ENCODE measurements at regions not wholly inside any gene's neighbourhood (a gene's known extent, or its start where the extent isn't known, plus 50 kb on each side); places are given as distances from the start of the nearest gene placed in this dataset.

- no peaks in the 10 kb centered on the region for H3K27me3 ChIP-seq
- H3K27ac ChIP-seq: no peak overlapping the region
- H3K4me3 ChIP-seq: no peak overlapping the region
- TF ChIP-seq POLR2A (IDR thresholded peaks at IDR 0.05): no peak
- TF ChIP-seq EP300 (IDR thresholded peaks at IDR 0.05): no peak
- TF ChIP-seq, protein P1, sequence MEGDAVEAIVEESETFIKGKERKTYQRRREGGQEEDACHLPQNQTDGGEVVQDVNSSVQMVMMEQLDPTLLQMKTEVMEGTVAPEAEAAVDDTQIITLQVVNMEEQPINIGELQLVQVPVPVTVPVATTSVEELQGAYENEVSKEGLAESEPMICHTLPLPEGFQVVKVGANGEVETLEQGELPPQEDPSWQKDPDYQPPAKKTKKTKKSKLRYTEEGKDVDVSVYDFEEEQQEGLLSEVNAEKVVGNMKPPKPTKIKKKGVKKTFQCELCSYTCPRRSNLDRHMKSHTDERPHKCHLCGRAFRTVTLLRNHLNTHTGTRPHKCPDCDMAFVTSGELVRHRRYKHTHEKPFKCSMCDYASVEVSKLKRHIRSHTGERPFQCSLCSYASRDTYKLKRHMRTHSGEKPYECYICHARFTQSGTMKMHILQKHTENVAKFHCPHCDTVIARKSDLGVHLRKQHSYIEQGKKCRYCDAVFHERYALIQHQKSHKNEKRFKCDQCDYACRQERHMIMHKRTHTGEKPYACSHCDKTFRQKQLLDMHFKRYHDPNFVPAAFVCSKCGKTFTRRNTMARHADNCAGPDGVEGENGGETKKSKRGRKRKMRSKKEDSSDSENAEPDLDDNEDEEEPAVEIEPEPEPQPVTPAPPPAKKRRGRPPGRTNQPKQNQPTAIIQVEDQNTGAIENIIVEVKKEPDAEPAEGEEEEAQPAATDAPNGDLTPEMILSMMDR (IDR thresholded peaks at IDR 0.05): no peak
- TF ChIP-seq POLR2AphosphoS5 (IDR thresholded peaks at IDR 0.05): no peak
- DNase-seq (ENCODE audit: low spot score in 2 of 2): no peak
- H3K4me1 ChIP-seq: no peaks in the 10 kb centered on the region
- no peaks in the 10 kb centered on the region for H3K36me3 ChIP-seq
- 49% methylated on average over 4 of the region's 4 CpGs for WGBS
- H3K9me3 ChIP-seq: no peaks in the 10 kb centered on the region
Measured at GRCh38 chr12:13435235-13435933, 238.9 kb downstream of the EMP1 start.

DNA sequence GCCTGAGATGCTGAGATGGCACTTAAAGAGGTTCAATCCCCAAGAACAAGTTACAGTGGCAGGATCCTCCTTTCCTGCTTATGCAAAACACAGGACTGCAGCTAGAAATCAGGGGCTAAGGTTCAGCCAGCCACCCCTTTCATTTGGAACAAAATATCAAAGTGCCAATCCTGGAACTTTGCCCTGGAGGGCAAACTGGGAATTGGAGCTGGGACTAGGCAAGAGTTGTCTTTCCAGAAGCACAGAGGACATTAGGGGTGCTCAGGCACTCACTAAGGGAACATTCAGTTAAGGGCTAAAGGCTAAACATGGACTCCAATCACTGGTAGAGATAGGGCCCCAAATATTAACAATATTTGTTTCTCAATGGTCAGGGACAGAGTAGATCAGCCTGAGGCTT, 237.2 kb downstream of the EMP1 start:
- H3K36me3 ChIP-seq: no peaks in the 10 kb centered on the region
- no peak overlapping the region for H3K27ac ChIP-seq
- DNase-seq (ENCODE audit: low spot score in 2 of 2): no peak
- TF ChIP-seq EP300 (IDR thresholded peaks at IDR 0.05) (no peak), POLR2AphosphoS5 (IDR thresholded peaks at IDR 0.05) (no peak), POLR2A (IDR thresholded peaks at IDR 0.05) (no peak)
- TF ChIP-seq, protein P1 (IDR thresholded peaks at IDR 0.05): no peak
- no peaks in the 10 kb centered on the region for H3K4me1 ChIP-seq
- H3K4me3 ChIP-seq: no peak overlapping the region
- no peaks in the 10 kb centered on the region for H3K27me3 ChIP-seq
- no peaks in the 10 kb centered on the region for H3K9me3 ChIP-seq

DNA sequence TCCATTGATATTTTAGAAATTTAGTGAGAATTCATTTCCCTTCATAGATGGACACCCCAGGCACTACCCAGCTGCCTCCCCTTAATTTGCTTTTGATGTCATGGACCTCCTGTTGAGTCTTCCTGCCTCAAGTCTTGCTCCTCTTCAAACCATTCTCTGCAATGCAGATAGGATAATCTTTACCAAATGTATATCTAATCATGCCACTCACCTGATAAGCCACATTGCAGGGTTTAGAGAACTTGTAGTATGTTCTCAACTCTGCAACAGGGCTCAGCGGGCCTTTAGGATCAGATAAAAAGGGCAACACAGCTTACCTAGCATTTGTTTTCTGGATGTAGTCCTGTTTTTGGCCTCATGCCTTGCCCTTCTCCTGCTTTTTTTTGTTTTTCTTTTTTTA, 234.5 kb downstream of the EMP1 start:
- TF ChIP-seq POLR2AphosphoS5 (IDR thresholded peaks at IDR 0.05) (no peak), POLR2A (IDR thresholded peaks at IDR 0.05) (no peak)
- TF ChIP-seq, protein P1 (IDR thresholded peaks at IDR 0.05): no peak
- H3K27me3 ChIP-seq: no peaks in the 10 kb centered on the region
- no peak overlapping the region for H3K27ac ChIP-seq
- no peak for DNase-seq (ENCODE audit: low spot score in 2 of 2)
- H3K4me3 ChIP-seq: no peak overlapping the region
- H3K4me1 ChIP-seq: no peaks in the 10 kb centered on the region
- 89% methylated on average over 1 of the region's 1 CpG for WGBS
- no peaks in the 10 kb centered on the region for H3K9me3 ChIP-seq
- no peaks in the 10 kb centered on the region for H3K36me3 ChIP-seq

- DNase-seq (ENCODE audit: low spot score in 2 of 2): no peak
- WGBS: 41% methylated on average over 4 of the region's 4 CpGs
- no peak overlapping the region for H3K27ac ChIP-seq
- no peaks in the 10 kb centered on the region for H3K36me3 ChIP-seq
- H3K4me3 ChIP-seq: no peak overlapping the region
- no peaks in the 10 kb centered on the region for H3K9me3 ChIP-seq
- no peaks in the 10 kb centered on the region for H3K4me1 ChIP-seq
- H3K27me3 ChIP-seq: no peaks in the 10 kb centered on the region
- TF ChIP-seq POLR2AphosphoS5 (IDR thresholded peaks at IDR 0.05) (no peak), POLR2A (IDR thresholded peaks at IDR 0.05) (no peak), EP300 (IDR thresholded peaks at IDR 0.05) (no peak)
- TF ChIP-seq, protein P1 (IDR thresholded peaks at IDR 0.05): no peak
Measured at GRCh38 chr12:13428538-13429265, 232.2 kb downstream of the EMP1 start.

DNA sequence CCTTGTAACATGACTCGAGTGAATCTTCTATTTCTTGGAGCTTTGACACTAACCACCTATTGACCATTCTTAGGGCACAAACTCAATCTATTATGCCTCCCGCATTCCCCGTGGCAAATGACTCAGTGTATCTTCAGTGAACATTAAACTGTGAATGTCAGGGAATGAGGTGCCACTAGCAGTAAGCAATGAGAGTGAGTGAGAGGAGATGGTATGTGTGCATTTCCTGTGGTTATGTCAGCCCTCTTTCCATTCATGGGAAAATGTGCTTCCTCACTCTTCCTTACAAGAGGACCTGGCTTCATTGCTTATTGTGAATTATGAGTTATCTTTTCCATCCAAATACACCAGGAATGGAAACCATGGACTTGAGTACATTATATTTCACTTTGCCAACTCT, 229.2 kb downstream of the EMP1 start:
- TF ChIP-seq POLR2AphosphoS5 (IDR thresholded peaks at IDR 0.05): no peak
- no peak for TF ChIP-seq POLR2A (IDR thresholded peaks at IDR 0.05)
- TF ChIP-seq, protein P1 (IDR thresholded peaks at IDR 0.05): no peak
- no peak for TF ChIP-seq EP300 (IDR thresholded peaks at IDR 0.05)

More for the DNA sequence above, 229.2 kb downstream of the EMP1 start:
- 82% methylated on average over 3 of the region's 3 CpGs for WGBS
- no peak for DNase-seq (ENCODE audit: low spot score in 2 of 2)
- H3K27me3 ChIP-seq: no peaks in the 10 kb centered on the region
- no peak overlapping the region for H3K4me3 ChIP-seq
- H3K27ac ChIP-seq: no peak overlapping the region
- H3K4me1 ChIP-seq: no peaks in the 10 kb centered on the region
- no peaks in the 10 kb centered on the region for H3K9me3 ChIP-seq
- H3K36me3 ChIP-seq: no peaks in the 10 kb centered on the region
